RPMI7951 (cell line): ENCODE measurements at regions not wholly inside any gene's neighbourhood (a gene's known extent, or its start where the extent isn't known, plus 50 kb on each side); places are given as distances from the start of the nearest gene placed in this dataset.

ENCODE experiments used
- DNase-seq: peaks from one replicate; pipeline ENCODE4 v3.0.0-alpha.2; 2012; ENCODE audit warnings: low read depth

- DNase-seq = no peak
Observed at GRCh38 chr1:81699234-81699633, 101.5 kb upstream of the ADGRL2 start.

- DNase-seq = peak; percentile 5
Observed at GRCh38 chr1:81695741-81696140, 105.0 kb upstream of the ADGRL2 start.

GRCh38 chr1:81693316-81693715, 107.4 kb upstream of the ADGRL2 start:
- DNase-seq = no peak

- DNase-seq = no peak
Observed at GRCh38 chr1:81690676-81691453, 109.9 kb upstream of the ADGRL2 start.

- no peak for DNase-seq
Observed at GRCh38 chr1:81689531-81689941, 111.2 kb upstream of the ADGRL2 start.

- DNase-seq = no peak
Observed at GRCh38 chr1:81682490-81682889, 118.2 kb upstream of the ADGRL2 start.

GRCh38 chr1:81681601-81682266, 119.0 kb upstream of the ADGRL2 start:
- no peak for DNase-seq

GRCh38 chr1:81681114-81681513, 119.6 kb upstream of the ADGRL2 start:
- DNase-seq = no peak

- DNase-seq = no peak
Observed at GRCh38 chr1:81679942-81680341, 120.8 kb upstream of the ADGRL2 start.

GRCh38 chr1:81678779-81679178, 122.0 kb upstream of the ADGRL2 start:
- no peak for DNase-seq

GRCh38 chr1:81672766-81673165, 128.0 kb upstream of the ADGRL2 start:
- DNase-seq = no peak

- no peak for DNase-seq
Observed at GRCh38 chr1:81671038-81671437, 129.7 kb upstream of the ADGRL2 start.

- peak; percentile 23 for DNase-seq
Observed at GRCh38 chr1:81670286-81670685, 130.4 kb upstream of the ADGRL2 start.

GRCh38 chr1:81666586-81666985, 134.1 kb upstream of the ADGRL2 start:
- no peak for DNase-seq

GRCh38 chr1:81664341-81664740, 136.4 kb upstream of the ADGRL2 start:
- DNase-seq = no peak

GRCh38 chr1:81662913-81663526, 137.7 kb upstream of the ADGRL2 start:
- no peak for DNase-seq

GRCh38 chr1:81660286-81660685, 140.4 kb upstream of the ADGRL2 start:
- no peak for DNase-seq

GRCh38 chr1:81654657-81655056, 146.1 kb upstream of the ADGRL2 start:
- no peak for DNase-seq

GRCh38 chr1:81654147-81654546, 146.6 kb upstream of the ADGRL2 start:
- no peak for DNase-seq

GRCh38 chr1:81650776-81651175, 150.0 kb upstream of the ADGRL2 start:
- DNase-seq = no peak

- no peak for DNase-seq
Observed at GRCh38 chr1:81635816-81636215, 164.9 kb upstream of the ADGRL2 start.

GRCh38 chr1:81634294-81634693, 166.4 kb upstream of the ADGRL2 start:
- no peak for DNase-seq

- DNase-seq = no peak
Observed at GRCh38 chr1:81619156-81619555, 181.6 kb upstream of the ADGRL2 start.
